Spleen (tissue), 11 donors: ENCODE measurements at regions not wholly inside any gene's neighbourhood (a gene's known extent, or its start where the extent isn't known, plus 50 kb on each side); places are given as distances from the start of the nearest gene placed in this dataset.

Experiments
- DNase-seq: peaks from one replicate; pipeline ENCODE4 v3.0.0-alpha.2; 2020
- H3K27ac ChIP-seq, 8 donors: fragments of 200-600 bp; sonication (generic) in 7 of 8; 1 replicate in 4 of 8; 2 replicates in 4 of 8; pipeline versions ENCODE4 v1.5.0 to v1.8.0; 2016 to 2021; ENCODE audit warnings: inconsistent platforms in 4 of 8, mild to moderate bottlenecking in 4 of 8, moderate library complexity in 1 of 8
- H3K27me3 ChIP-seq, 7 donors: fragments of 200-600 bp; sonication (generic) in 6 of 7; replicated peaks in 1 of 7; 1 replicate in 4 of 7; 2 replicates in 3 of 7; pipeline versions ENCODE4 v1.5.0 to v1.8.0; 2016 to 2021; ENCODE audit warnings: inconsistent platforms in 3 of 7, mild to moderate bottlenecking in 1 of 7
- H3K36me3 ChIP-seq, 6 donors: fragments of 200-600 bp; sonication (generic) in 5 of 6; 1 replicate in 4 of 6; 2 replicates in 2 of 6; pipeline versions ENCODE4 v1.5.0 to v1.8.0; 2016 to 2021; ENCODE audit warnings: inconsistent platforms in 2 of 6
- H3K4me1 ChIP-seq, 6 donors: fragments of 200-600 bp; sonication (generic) in 5 of 6; 1 replicate in 3 of 6; 2 replicates in 3 of 6; pipeline versions ENCODE4 v1.5.0 to v1.8.0; 2016 to 2021; ENCODE audit warnings: inconsistent platforms in 3 of 6
- H3K4me3 ChIP-seq, 8 donors: fragments of 200-600 bp; sonication (generic) in 7 of 8; 1 replicate in 4 of 8; 2 replicates in 4 of 8; pipeline versions ENCODE4 v1.5.0 to v1.8.0; 2016 to 2021; ENCODE audit warnings: inconsistent platforms in 4 of 8, mild to moderate bottlenecking in 4 of 8, moderate library complexity in 2 of 8
- H3K9me3 ChIP-seq, 8 donors: fragments of 200-600 bp; sonication (generic) in 7 of 8; 1 replicate in 4 of 8; 2 replicates in 4 of 8; pipeline versions ENCODE4 v1.5.0 to v1.8.0; 2016 to 2021; ENCODE audit warnings: inconsistent platforms in 4 of 8
- CTCF ChIP-seq, 11 experiments: fragments of 200-600 bp in 7 of 11; fragments of 450-650 bp in 4 of 11; sonication (generic) in 4 of 11; IDR thresholded peaks in 8 of 11; conservative IDR thresholded peaks in 3 of 11; 1 replicate in 7 of 11; 2 replicates in 4 of 11; pipeline versions ENCODE4 v1.4.0 to v1.8.0; 2016 to 2021; ENCODE audit warnings: antibody characterized with exemption in 11 of 11, inconsistent platforms in 4 of 11, mild to moderate bottlenecking in 1 of 11
- POLR2A ChIP-seq, 3 donors: fragments of 450-650 bp; IDR thresholded peaks; one replicate each; pipeline ENCODE4 v1.5.1; 2017; ENCODE audit warnings: antibody characterized with exemption in 3 of 3, mild to moderate bottlenecking in 1 of 3
- POLR2AphosphoS5 ChIP-seq, 3 donors: sonication (generic); formaldehyde crosslinking; IDR thresholded peaks; one replicate each; pipeline ENCODE4 v1.5.1; 2017; ENCODE audit warnings: antibody characterized with exemption in 3 of 3
- WGBS, 5 donors: extraction: QIAGEN DNeasy Blood & Tissue Kit in 3 of 5; methylation state at CpG; one replicate each; pipeline versions ENCODE4 v1.1.5 to v1.1.7; 2013 to 2018; 5-methylcytosine and 5-hydroxymethylcytosine counted together
- intact Hi-C: fragments of 100-400 bp; cut with DNase I; formaldehyde crosslinking; loops from one replicate; pipeline ENCODE4 v1.15.0; 2023; ENCODE audit warnings: low total_unique reads
- donor health status: healthy with polysubstance abuse.
- donor health status: DM: no; HTN: no; CAD: no; lungs with moderate emphysema.
- donor health status: DM: no; HTN: no; CAD: no.
- donor health status: Bipolar disorder and iron deficiency.
- donor health status: healthy.
- donor health status: DM: no; HTN: no; CAD: no.
- donor health status: DM: yes; HTN: yes; CAD: no.

- no peak overlapping the region for H3K27ac ChIP-seq
Measured at GRCh38 chr1:5222626-5223025, 568.2 kb downstream of the AJAP1 start.

GRCh38 chr1:5221451-5221850 is 567.0 kb downstream of the AJAP1 start:
- DNase-seq = no peak
- intact Hi-C loops = no loop called here
- 70 to 86% (median 77%) methylated on average over 6 of the region's 6 CpGs for WGBS, 5 donors
- TF ChIP-seq POLR2A (IDR thresholded peaks at IDR 0.05) (no peak), POLR2AphosphoS5 (IDR thresholded peaks at IDR 0.05) (no peak)
- no peaks in the 10 kb centered on the region for H3K36me3 ChIP-seq
- no peaks in the 10 kb centered on the region for H3K9me3 ChIP-seq
- H3K4me1 ChIP-seq = no peaks in the 10 kb centered on the region
- H3K27me3 ChIP-seq = peaks cover 0 to 7% (median 0%) of the 10 kb centered on the region in 7 donors
- H3K27ac ChIP-seq = no peak overlapping the region
- no peak overlapping the region for H3K4me3 ChIP-seq

More at GRCh38 chr1:5222626-5223025, 568.2 kb downstream of the AJAP1 start:
- intact Hi-C loops = no loop called here
- TF ChIP-seq CTCF (IDR thresholded peaks at IDR 0.05 in 8 of 11, conservative IDR thresholded peaks at IDR 0.05 in 3 of 11) = no peak
- TF ChIP-seq POLR2AphosphoS5 (IDR thresholded peaks at IDR 0.05) = no peak
- TF ChIP-seq POLR2A (IDR thresholded peaks at IDR 0.05) = no peak
- DNase-seq = no peak
- no peaks in the 10 kb centered on the region for H3K9me3 ChIP-seq
- H3K4me3 ChIP-seq = no peak overlapping the region
- no peaks in the 10 kb centered on the region for H3K36me3 ChIP-seq
- peaks cover 0 to 17% (median 0%) of the 10 kb centered on the region in 7 donors for H3K27me3 ChIP-seq
- WGBS, 5 donors = 74 to 86% (median 80%) methylated on average over 4 of the region's 4 CpGs
- H3K4me1 ChIP-seq = no peaks in the 10 kb centered on the region

- intact Hi-C loops = no loop called here
- H3K36me3 ChIP-seq = no peaks in the 10 kb centered on the region
- no peak overlapping the region for H3K4me3 ChIP-seq
- 50 to 65% (median 59%) methylated on average over 7 of the region's 7 CpGs for WGBS, 5 donors
- H3K4me1 ChIP-seq = no peaks in the 10 kb centered on the region
- TF ChIP-seq POLR2AphosphoS5 (IDR thresholded peaks at IDR 0.05) (no peak), POLR2A (IDR thresholded peaks at IDR 0.05) (no peak), CTCF (IDR thresholded peaks at IDR 0.05 in 8 of 11, conservative IDR thresholded peaks at IDR 0.05 in 3 of 11) (no peak)
- H3K27ac ChIP-seq = no peak overlapping the region
- H3K9me3 ChIP-seq = no peaks in the 10 kb centered on the region
- H3K27me3 ChIP-seq = peaks cover 0 to under 1% (median 0%) of the 10 kb centered on the region in 7 donors
- no peak for DNase-seq
Measured at GRCh38 chr1:5220821-5221220, 566.4 kb downstream of the AJAP1 start.

GRCh38 chr1:5220421-5220820 is 566.0 kb downstream of the AJAP1 start:
- H3K27me3 ChIP-seq = no peaks in the 10 kb centered on the region
- no peaks in the 10 kb centered on the region for H3K4me1 ChIP-seq
- no peak overlapping the region for H3K27ac ChIP-seq
- WGBS, 5 donors = 62 to 72% (median 66%) methylated on average over 2 of the region's 2 CpGs
- no peaks in the 10 kb centered on the region for H3K9me3 ChIP-seq
- DNase-seq = no peak
- H3K4me3 ChIP-seq = no peak overlapping the region
- intact Hi-C loops = no loop called here
- no peaks in the 10 kb centered on the region for H3K36me3 ChIP-seq
- TF ChIP-seq POLR2AphosphoS5 (IDR thresholded peaks at IDR 0.05) (no peak), POLR2A (IDR thresholded peaks at IDR 0.05) (no peak), CTCF (IDR thresholded peaks at IDR 0.05 in 8 of 11, conservative IDR thresholded peaks at IDR 0.05 in 3 of 11) (no peak)

- intact Hi-C loops = no loop called here
- H3K4me3 ChIP-seq = no peak overlapping the region
- H3K4me1 ChIP-seq = no peaks in the 10 kb centered on the region
- no peaks in the 10 kb centered on the region for H3K9me3 ChIP-seq
- DNase-seq = no peak
- no peaks in the 10 kb centered on the region for H3K36me3 ChIP-seq
- H3K27ac ChIP-seq = no peak overlapping the region
- 62 to 78% (median 65%) methylated on average over 3 of the region's 3 CpGs for WGBS, 5 donors
- peaks cover 0 to 8% (median 0%) of the 10 kb centered on the region in 7 donors for H3K27me3 ChIP-seq
- TF ChIP-seq POLR2A (IDR thresholded peaks at IDR 0.05) (no peak), CTCF (IDR thresholded peaks at IDR 0.05 in 8 of 11, conservative IDR thresholded peaks at IDR 0.05 in 3 of 11) (no peak), POLR2AphosphoS5 (IDR thresholded peaks at IDR 0.05) (no peak)
Measured at GRCh38 chr1:5200006-5200405, 545.6 kb downstream of the AJAP1 start.
